COLO668 (cell line): ENCODE measurements at regions not wholly inside any gene's neighbourhood (a gene's known extent, or its start where the extent isn't known, plus 50 kb on each side); places are given as distances from the start of the nearest gene placed in this dataset.
"Not testable (repeated sequence)": the region's sequence is repeated elsewhere in the genome, so short reads cannot be mapped to it uniquely, and the experiment has no call there.

Experiments
- DNase-seq: peaks from one replicate; lab custom pipeline; 2025; ENCODE audit not compliant: unreplicated experiment; lab: John Stamatoyannopoulos, UW

- not testable (repeated sequence) for DNase-seq
These were observed 506.4 kb downstream of the TUBA3C start for GRCh38 chr13:18675268-18675667.

GRCh38 chr13:18673794-18674193 is 507.8 kb downstream of the TUBA3C start:
- not testable (repeated sequence) for DNase-seq

DNA sequence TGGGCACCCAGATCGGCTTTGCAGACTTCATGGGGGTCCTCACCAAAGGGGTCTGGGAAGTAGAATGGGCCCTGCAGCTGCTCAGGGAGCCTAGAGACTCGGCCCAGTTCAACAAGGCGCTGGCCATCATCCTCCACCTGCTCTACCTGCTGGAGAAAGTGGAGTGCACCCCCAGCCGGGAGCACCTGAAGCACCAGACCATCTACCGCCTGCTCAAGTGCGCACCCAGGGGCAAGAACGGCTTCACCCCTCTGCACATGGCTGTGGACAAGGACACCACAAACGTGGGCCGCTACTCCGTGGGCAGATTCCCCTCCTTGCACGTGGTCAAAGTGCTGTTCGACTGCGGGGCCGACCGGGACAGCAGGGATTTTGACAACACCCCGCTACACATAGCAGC is 515.0 kb downstream of the TUBA3C start:
- not testable (repeated sequence) for DNase-seq

- DNase-seq = not testable (repeated sequence)
These were observed 515.9 kb downstream of the TUBA3C start for GRCh38 chr13:18665716-18666115.

DNA sequence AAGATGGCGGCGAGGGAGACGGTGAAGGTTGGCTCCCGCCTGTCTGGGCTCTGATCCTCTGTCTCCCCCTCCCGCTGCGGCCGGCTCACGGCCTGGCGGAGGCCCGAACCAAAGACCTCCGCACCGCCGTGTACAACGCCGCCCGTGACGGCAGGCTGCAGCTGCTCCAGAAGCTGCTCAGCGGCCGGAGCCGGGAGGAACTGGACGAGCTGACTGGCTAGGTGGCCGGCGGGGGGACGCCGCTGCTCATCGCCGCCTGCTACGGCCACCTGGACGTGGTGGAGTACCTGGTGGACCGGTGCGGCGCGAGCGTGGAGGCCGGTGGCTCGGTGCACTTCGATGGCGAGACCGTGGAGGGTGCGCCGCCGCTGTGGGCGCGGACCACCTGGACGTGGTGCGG is 516.5 kb downstream of the TUBA3C start:
- not testable (repeated sequence) for DNase-seq

- not testable (repeated sequence) for DNase-seq
These were observed 518.4 kb downstream of the TUBA3C start for GRCh38 chr13:18663222-18663621.

GRCh38 chr13:18643644-18644172 is 537.9 kb downstream of the TUBA3C start:
- DNase-seq = peak; percentile 45

DNA sequence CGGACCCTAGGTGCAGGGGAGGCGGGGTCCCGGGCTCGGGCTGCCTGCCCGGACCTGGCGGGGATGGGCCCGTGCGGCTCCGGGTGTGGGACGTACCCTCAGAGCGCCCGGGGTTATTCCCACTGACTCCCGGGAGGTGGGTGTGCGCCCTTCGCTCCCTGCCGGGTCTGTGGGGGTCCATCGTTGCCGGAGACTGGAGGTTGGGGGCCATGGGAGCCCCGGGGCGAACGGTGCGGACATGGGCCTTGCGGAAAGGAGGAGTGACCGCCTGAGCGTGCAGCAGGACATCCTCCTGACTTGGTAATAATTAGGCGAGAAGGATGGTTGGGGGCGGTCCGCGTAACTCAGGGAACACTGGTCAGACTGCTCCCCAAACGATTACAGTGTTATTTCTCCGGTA is 552.7 kb downstream of the TUBA3C start:
- DNase-seq = not testable (repeated sequence)

DNA sequence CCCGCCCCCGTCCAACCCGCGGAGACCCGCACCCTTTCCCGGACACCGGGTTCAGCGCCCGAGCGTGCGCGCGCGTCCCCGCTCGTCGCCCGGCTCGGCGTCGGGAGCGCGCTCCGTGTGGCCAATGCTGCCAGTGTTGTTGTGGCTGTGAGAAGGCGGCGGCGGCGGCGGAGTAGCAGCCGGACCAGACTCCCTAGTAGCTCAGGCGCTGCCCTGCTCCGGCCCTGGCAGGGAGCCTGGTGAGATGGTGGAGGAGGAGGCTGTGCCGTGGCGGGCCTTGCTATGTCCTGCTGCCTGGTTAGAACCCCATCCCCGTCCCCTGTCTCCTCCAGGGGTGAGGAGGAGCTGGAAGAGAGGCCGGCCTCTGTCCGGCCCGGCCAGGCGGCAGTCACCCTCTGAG is 553.2 kb downstream of the TUBA3C start:
- no peak for DNase-seq

DNA sequence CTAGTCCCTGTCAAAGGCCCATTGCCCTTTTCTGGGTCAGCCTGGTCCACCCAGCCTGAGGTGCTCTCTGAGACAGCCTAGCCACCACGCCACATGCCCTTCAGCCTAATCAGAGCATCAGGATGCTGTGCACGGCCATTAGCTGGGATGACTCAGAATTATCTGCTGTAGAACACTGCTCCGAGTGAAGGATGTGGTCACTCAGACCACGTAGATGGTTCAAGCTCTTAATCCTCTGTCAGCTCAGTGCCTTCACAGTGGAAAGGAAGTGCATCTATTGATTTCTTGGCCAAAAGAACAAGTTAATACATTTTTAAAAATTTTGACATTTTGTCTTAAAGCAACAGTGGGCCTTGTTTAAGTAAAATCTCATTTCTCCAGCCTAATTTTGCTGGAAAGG is 557.6 kb downstream of the TUBA3C start:
- DNase-seq = not testable (repeated sequence)

DNA sequence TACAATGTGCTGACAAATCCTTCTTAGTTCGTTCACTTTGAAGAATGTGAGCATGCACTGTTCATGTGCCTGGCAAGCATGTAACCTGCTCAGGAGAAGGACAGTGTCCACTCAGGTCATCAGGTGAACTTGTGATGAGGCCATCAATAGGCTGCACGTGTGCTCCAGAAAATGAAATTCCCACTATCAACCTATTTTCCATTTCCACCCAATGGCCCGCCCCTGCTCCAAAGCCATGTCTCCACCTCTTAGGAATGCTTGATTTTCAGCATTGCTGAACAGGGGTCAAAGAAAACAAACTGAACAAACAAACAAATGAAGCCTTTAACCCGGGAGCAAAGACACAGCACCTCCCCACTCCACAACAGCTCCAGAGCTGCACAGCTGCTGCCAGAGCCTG is 563.2 kb downstream of the TUBA3C start:
- not testable (repeated sequence) for DNase-seq

DNA sequence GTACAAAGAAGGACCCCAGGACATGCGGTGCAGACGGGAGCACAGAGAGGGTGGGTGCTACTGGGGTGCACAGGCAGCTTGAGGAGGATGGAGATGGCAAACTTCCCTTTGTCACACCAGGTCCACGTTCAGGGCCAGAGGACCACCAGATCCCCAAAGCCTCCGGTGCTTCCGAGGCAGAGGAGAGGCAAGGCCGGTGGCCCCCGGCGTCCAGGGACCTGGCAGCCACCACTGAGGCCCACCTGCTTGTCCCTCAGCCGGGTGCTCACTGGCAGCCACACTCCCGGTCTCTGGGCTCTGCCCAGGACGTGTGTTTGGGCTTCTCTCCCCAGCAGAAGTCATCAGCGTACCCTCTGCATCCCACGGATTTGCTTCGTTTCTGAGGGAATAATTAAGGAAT is 571.1 kb downstream of the TUBA3C start:
- not testable (repeated sequence) for DNase-seq

- DNase-seq = not testable (repeated sequence)
These were observed 572.3 kb downstream of the TUBA3C start for GRCh38 chr13:18609371-18609770.

GRCh38 chr13:18608851-18609250 is 572.8 kb downstream of the TUBA3C start:
- DNase-seq = not testable (repeated sequence)

GRCh38 chr13:18600366-18600765 is 581.3 kb downstream of the TUBA3C start:
- DNase-seq = not testable (repeated sequence)

GRCh38 chr13:18599791-18600211 is 581.8 kb downstream of the TUBA3C start:
- DNase-seq = not testable (repeated sequence)

- not testable (repeated sequence) for DNase-seq
These were observed 583.1 kb downstream of the TUBA3C start for GRCh38 chr13:18598543-18598942.

DNA sequence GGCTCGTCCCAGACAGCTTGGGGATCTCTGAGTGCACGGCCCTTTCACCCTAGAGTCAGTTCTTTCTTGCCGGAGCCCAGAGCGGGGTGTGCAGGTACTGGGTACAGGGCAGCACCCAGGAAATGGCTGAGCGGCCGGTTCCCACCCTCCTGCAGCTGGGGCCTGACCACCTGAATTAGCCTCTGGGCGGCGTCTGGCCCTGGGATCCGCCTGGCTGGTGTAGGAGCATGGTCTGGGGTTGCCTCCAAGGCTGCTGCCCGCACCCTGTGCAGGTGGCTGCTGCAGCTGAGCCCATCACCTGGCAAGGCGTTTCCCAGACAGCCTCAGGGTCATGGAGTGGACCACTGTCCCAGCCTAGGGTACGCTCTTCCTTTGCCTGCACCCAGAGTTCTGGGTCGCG is 583.7 kb downstream of the TUBA3C start:
- not testable (repeated sequence) for DNase-seq

DNA sequence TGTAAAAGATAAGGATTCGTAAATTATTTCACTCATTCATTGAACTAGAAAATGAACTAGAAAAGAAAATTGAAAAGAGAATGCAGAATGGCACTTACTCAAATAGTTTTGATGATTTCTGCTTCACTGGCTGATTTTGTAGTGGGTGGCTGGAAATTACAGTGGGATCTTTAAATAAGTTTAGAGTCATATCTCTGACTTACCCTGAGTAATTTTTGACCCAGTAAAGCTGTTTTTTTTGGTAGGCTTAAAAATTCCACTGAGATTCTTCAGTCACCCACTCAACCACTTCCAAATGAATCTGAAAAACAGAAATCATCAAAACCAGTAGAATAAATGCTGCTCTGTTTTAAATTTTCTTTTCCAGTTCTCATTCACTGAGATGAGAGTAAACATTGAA is 604.5 kb downstream of the TUBA3C start:
- not testable (repeated sequence) for DNase-seq

- DNase-seq = not testable (repeated sequence)
These were observed 613.7 kb downstream of the TUBA3C start for GRCh38 chr13:18567890-18568289.
